Activated T-cell treated with anti-CD3 and anti-CD28 coated beads, Interleukin-2, amount 50 U/mL, for 24 hours (primary cell): ENCODE measurements at regions not wholly inside any gene's neighbourhood (a gene's known extent, or its start where the extent isn't known, plus 50 kb on each side); places are given as distances from the start of the nearest gene placed in this dataset.

ENCODE experiments used
- DNase-seq: peaks from one replicate; pipeline ENCODE4 v3.0.0-alpha.2; 2020
- H3K27ac Mint-ChIP-seq: 2 replicates; pipeline ENCODE4 v1.8.0; 2020; ENCODE audit warnings: mild to moderate bottlenecking, mixed read lengths
- H3K27me3 Mint-ChIP-seq: 2 replicates; pipeline ENCODE4 v1.8.0; 2020; ENCODE audit warnings: mixed read lengths
- H3K36me3 Mint-ChIP-seq: 2 replicates; pipeline ENCODE4 v1.8.0; 2020; ENCODE audit warnings: low read depth, mixed read lengths
- H3K4me1 Mint-ChIP-seq: 2 replicates; pipeline ENCODE4 v1.8.0; 2020; ENCODE audit warnings: low read depth, mixed read lengths
- H3K4me3 Mint-ChIP-seq: 2 replicates; pipeline ENCODE4 v1.8.0; 2020; ENCODE audit warnings: mild to moderate bottlenecking, moderate library complexity, mixed read lengths
- H3K9me3 Mint-ChIP-seq: 2 replicates; pipeline ENCODE4 v1.8.0; 2020; ENCODE audit warnings: mixed read lengths

DNA sequence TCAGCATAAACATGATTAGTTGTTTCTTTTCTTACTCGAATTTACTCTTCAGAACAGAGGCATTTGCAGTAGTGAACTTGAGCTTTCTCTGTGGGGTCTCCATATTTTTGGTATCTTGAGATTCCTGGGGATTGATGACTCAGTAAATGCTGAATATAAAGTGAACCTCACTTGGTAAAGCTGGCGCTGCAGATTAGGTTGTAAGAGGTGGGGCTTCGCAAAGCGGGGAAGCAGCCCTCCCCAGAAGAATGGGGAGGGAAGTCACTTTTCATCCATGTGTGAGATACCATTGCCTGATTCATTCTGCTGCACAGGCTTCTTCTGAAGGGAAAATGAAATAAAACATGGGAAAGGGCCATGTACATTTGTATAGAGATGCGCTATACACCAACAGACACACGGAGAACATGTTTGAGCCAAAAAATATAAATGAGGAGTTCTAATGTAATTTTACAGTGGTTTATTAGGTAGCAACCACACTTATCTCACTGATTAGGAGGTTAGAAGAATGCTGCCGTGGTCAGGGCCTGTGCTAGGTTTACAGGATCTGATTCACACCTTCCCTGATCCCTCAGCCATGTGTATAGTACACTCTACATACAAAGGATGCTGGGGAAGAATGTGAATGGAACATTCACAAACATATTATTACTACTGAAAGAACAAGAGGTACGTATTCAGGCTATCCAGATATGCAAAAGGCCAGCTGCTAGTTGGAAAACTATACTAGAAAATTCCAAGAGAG lies 63.5 kb downstream of the DNTTIP2 start:
- Mint-ChIP-seq H3K27ac (no peak overlapping the region), H3K4me3 (no peak overlapping the region), H3K9me3 (no peaks in the 10 kb centered on the region), H3K27me3 (no peaks in the 10 kb centered on the region), H3K36me3 (no peaks in the 10 kb centered on the region), H3K4me1 (peaks cover 21% of the 10 kb centered on the region)
- DNase-seq: no peak

DNA sequence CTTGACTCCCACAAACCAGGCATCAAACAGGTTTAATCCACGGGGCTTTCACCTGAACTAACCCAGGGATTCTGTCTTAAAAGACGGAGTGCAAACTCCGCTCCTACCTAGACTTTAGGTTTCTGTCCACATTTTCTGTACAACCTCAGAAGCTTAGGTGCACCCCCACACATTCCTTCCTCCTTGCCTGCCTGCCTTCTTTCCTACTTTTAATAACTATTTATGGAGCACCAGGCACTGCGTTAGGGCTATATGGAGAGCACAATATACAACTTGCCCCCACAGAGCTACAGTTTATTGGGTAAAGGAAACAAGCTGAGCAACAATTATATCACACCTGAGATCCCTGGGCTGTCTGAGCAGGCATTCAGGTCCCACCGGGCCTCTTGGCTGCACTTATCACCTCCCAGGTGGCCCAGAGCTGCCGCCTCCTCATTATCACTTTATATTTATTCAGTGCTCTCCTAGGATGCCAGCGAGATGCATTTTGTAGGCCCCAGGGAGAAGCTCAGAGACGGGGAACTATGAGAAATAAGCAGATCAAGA lies 64.1 kb downstream of the DNTTIP2 start:
- Mint-ChIP-seq H3K27ac (no peak overlapping the region), H3K4me1 (peaks cover 21% of the 10 kb centered on the region), H3K27me3 (no peaks in the 10 kb centered on the region), H3K4me3 (no peak overlapping the region), H3K36me3 (no peaks in the 10 kb centered on the region), H3K9me3 (no peaks in the 10 kb centered on the region)
- no peak for DNase-seq

DNA sequence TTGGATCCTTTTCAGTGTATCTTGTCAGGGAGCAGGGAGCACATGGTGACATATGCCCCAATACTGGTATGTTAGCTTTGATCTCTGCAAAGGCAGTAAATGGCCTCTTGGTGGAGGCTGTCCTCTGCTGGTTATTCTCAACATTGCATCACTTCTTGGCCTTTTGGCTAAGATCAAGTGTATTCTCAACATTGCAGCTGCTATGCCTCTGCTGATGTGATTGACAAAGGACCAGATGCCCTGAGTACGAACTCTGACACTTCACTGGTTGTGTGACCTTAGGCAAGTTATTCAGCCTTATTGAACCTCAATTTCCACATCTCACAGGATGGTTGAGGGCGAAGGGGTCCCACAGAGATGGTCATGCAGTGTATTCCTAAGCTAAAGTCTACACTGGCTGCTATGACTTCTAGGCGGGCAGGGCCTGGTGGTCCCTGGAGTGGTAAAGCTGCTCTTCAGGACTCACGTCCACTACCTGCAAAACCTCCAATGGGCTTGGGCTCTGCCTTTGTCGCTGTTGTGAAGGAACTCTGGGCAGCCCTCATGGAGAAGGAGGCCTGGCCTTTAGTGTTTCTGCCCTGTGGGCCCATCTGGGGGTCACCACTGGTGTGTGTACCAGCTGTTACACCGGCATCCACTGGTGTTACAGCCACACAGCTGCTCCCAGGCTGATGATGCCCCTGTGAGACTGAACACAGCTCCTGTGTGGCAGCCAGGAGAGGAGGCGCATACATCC lies 64.8 kb downstream of the DNTTIP2 start:
- H3K27me3 Mint-ChIP-seq: no peaks in the 10 kb centered on the region
- H3K27ac Mint-ChIP-seq: no peak overlapping the region
- no peaks in the 10 kb centered on the region for H3K36me3 Mint-ChIP-seq
- H3K4me1 Mint-ChIP-seq: peaks cover 21% of the 10 kb centered on the region
- peak; percentile 44 for DNase-seq
- no peak overlapping the region for H3K4me3 Mint-ChIP-seq
- no peaks in the 10 kb centered on the region for H3K9me3 Mint-ChIP-seq

DNA sequence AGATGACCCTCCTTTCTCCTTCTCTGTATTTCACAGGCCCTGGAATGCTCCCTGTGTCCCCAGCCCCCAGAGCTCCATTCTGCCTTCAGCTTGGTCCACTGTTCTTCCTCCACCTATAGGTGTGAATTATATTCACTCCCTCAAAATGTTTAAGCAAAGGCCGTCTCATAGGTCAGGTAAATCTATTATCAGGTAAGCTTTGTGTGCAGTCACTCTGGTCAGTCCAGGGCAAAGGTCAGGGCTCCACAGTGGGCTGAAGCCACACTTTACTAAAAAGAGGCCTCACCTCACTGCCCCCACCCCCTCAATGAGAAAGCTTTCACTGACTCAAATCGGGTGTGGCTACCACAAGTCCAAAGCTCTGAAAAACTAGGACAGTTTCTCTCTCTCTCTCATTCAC lies 65.9 kb downstream of the DNTTIP2 start:
- Mint-ChIP-seq H3K27me3 (no peaks in the 10 kb centered on the region), H3K4me1 (peaks cover 15% of the 10 kb centered on the region), H3K36me3 (no peaks in the 10 kb centered on the region), H3K27ac (no peak overlapping the region), H3K9me3 (peaks cover 5% of the 10 kb centered on the region), H3K4me3 (no peak overlapping the region)
- DNase-seq: no peak

DNA sequence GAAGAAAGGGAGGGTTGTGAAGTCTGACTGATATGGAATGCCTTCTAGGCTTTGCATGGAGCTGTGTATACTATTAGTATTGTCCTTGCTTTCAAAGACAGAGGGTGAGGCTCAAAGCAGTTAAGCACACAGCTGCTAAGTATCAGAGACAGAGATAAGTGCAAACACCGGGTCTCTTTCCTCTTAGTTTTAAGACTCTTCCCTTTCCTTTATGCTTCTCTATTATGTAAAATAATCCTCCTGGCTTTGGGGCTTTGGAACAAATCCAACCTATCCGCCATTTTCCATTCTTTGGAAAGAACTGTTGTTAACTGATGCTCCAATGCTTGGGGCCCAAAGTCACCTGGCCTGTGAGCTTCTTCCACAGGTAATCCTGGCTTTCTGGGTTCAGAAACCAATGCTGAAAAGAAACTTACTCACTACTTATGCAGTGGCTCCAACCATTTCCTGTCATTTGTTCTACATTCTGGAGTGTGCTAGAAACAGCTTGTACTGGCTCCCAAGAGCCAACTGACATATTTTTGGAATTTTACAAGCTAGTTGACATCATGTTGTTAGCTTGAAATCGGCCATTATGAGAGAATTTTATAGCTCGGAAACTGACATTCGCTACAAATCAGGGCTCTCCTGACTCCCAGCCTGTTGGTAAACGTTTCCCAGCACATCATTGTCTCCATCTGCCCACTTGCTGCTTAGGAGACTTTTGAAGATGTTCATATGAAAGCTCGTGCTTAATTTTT lies 67.5 kb downstream of the DNTTIP2 start:
- no peak for DNase-seq
- H3K36me3 Mint-ChIP-seq: no peaks in the 10 kb centered on the region
- no peaks in the 10 kb centered on the region for H3K27me3 Mint-ChIP-seq
- peaks cover 9% of the 10 kb centered on the region for H3K9me3 Mint-ChIP-seq
- H3K27ac Mint-ChIP-seq: no peak overlapping the region
- H3K4me1 Mint-ChIP-seq: no peaks in the 10 kb centered on the region
- no peak overlapping the region for H3K4me3 Mint-ChIP-seq

DNA sequence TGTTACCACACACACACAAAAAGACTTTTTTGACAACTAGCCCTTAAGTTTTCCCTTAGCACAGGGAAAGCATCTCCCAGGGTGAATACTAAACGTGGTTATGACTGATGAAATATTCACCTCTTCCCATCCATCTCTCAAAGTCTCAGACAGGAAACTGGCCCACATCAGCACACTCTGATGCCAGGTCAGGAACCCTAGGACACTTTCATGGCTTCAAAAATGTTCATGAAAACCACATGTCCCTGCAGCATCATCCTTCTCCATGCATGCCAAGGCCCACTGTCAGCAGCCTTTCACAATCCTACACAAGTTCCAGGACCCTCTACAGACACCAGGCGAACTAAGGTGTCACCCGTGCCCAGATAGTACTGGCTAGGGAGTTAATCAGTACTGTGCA lies 68.7 kb downstream of the DNTTIP2 start:
- H3K9me3 Mint-ChIP-seq: peaks cover 9% of the 10 kb centered on the region
- no peak overlapping the region for H3K4me3 Mint-ChIP-seq
- H3K36me3 Mint-ChIP-seq: no peaks in the 10 kb centered on the region
- no peaks in the 10 kb centered on the region for H3K27me3 Mint-ChIP-seq
- no peaks in the 10 kb centered on the region for H3K4me1 Mint-ChIP-seq
- DNase-seq: no peak
- no peak overlapping the region for H3K27ac Mint-ChIP-seq

DNA sequence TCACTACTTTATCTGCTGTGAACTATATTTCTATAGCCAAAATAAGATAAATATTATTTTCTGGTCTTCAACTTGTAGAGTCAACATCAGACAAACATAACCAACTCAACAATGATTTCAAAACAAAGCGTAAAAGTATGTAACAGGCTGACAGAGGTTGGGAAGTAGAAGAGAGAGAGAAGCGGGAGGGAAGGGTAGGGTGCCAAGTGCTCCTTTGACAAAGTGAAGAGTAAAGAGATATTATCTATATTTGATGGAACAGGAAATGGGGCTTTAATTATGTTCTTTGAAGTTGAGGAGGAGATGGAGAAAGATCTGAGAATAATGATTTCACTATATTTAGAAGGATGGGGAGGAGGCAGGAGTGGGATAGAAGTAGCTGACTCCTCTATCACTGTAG lies 70.1 kb downstream of the DNTTIP2 start:
- peaks cover 9% of the 10 kb centered on the region for H3K9me3 Mint-ChIP-seq
- no peaks in the 10 kb centered on the region for H3K4me1 Mint-ChIP-seq
- no peak overlapping the region for H3K4me3 Mint-ChIP-seq
- DNase-seq: no peak
- no peaks in the 10 kb centered on the region for H3K36me3 Mint-ChIP-seq
- no peaks in the 10 kb centered on the region for H3K27me3 Mint-ChIP-seq
- H3K27ac Mint-ChIP-seq: no peak overlapping the region

DNA sequence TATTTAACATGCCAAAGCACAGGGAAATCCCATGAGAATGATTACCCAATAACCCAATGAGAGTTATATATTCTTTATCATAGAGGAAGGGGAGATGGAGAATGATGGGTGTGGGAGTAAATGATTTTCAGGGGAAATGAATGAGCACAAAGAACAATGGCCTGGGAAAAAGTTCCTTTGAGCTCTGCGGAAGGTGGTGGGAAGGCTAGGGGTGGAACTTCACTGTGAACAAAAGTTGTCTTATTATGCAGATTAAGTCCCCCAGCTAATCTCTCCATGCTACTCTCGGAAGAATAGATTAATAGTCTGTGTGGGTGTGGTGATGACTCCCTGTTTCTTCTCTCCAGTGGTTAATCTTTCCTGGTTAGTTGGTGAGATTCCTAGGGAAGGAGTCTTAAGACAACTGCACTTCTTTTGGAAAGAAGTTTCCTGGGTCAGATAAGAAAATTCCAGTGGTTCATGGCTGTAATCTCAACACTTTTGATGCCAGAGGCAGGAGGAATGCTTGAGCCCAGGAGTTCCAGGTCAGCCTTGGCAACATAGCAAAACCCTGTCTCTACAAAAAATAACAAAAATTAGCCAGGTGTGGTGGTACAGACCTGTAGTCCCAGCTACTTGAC lies 71.6 kb downstream of the DNTTIP2 start:
- no peaks in the 10 kb centered on the region for H3K27me3 Mint-ChIP-seq
- H3K27ac Mint-ChIP-seq: no peak overlapping the region
- no peak for DNase-seq
- H3K4me1 Mint-ChIP-seq: no peaks in the 10 kb centered on the region
- H3K9me3 Mint-ChIP-seq: peaks cover 9% of the 10 kb centered on the region
- no peak overlapping the region for H3K4me3 Mint-ChIP-seq
- H3K36me3 Mint-ChIP-seq: no peaks in the 10 kb centered on the region

DNA sequence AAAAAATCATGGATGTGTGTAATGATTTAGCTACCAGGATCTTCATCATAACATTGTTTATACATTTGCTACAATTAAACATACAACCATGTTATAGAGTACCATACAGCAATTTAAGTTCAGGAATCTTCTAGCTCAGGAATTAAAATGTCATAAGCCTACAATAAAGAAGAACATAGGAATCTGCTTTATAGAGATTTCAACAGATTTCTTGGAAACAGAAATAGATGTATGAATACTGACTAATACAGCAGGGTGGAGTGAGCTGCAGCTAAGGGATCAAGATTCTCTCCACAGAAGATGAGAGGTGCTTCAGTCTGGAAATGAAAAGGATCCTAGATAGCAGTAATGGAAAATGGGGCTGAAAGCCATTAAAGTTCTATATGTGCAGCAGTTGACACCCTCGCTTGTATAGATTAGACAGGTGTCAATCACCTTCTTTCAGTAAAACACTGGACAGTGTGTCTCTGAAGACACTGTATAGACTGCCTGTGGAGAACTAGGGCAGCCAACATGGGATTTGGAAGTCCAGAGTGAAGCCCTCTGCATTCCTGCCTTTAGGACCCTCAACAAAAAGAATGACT lies 73.9 kb downstream of the DNTTIP2 start:
- peaks cover 9% of the 10 kb centered on the region for H3K9me3 Mint-ChIP-seq
- no peak for DNase-seq
- H3K27me3 Mint-ChIP-seq: no peaks in the 10 kb centered on the region
- H3K4me3 Mint-ChIP-seq: no peak overlapping the region
- H3K4me1 Mint-ChIP-seq: no peaks in the 10 kb centered on the region
- no peaks in the 10 kb centered on the region for H3K36me3 Mint-ChIP-seq
- no peak overlapping the region for H3K27ac Mint-ChIP-seq

DNA sequence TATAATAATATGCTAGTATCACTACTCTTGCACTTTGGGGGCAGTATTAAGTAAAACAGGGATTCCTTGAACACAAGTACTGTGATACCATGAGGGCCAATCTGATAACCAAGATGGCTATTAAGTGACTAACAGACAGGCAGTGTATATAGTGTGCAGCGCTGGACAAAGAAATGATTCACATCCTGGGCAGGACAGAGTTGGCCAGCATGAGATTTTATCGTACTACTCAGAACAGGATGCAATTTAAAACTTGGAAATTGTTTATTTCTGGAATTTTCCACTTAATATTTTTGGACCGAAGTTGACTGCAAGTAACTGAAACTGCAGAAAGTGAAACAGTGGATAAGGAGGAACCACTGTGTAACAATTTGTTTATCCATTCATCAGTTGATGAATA lies 74.6 kb downstream of the DNTTIP2 start:
- Mint-ChIP-seq H3K9me3 (peaks cover 9% of the 10 kb centered on the region), H3K4me3 (no peak overlapping the region), H3K27me3 (no peaks in the 10 kb centered on the region), H3K36me3 (no peaks in the 10 kb centered on the region), H3K27ac (no peak overlapping the region), H3K4me1 (no peaks in the 10 kb centered on the region)
- no peak for DNase-seq

DNA sequence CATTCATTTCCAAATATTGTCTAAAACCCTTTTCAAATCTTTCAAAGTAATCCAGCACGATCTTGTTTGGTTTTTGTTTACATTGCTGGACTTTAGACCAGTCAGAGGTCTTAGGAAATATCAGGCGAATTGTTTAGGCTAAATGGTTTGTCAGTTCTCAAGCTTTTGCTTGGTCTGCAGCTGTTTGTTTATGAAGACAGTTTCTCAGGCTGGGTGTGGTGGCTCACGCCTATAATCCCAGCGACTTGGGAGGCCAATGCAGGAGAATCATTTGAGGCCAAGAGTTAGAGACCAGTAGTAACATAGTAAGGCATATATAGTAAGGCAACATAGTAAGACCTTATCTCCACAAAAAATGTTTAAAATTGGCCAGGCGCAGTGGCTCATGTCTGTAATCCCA lies 77.5 kb downstream of the DNTTIP2 start:
- no peak overlapping the region for H3K4me3 Mint-ChIP-seq
- H3K9me3 Mint-ChIP-seq: no peaks in the 10 kb centered on the region
- H3K4me1 Mint-ChIP-seq: no peaks in the 10 kb centered on the region
- H3K36me3 Mint-ChIP-seq: no peaks in the 10 kb centered on the region
- no peak for DNase-seq
- H3K27ac Mint-ChIP-seq: no peak overlapping the region
- peaks cover 6% of the 10 kb centered on the region for H3K27me3 Mint-ChIP-seq

DNA sequence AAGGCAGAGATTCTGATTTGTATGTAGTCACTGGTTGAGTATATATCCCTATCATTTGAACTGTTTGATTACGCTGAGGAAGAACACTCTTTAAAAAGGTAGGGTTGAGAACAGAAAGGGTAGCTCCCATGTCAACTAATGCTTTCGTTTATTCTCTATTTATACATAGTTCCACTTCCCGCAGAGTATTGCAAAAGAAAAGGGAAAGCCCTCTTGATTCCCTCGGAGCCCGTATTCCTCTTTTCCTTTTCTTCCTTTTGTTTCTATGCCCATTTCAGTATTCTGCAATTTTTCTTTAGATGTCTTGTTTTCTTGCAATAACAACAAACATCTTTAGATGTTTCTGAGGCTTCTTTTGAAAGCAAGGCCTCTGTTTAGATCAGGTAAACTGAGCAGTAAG lies 78.2 kb downstream of the DNTTIP2 start:
- Mint-ChIP-seq H3K4me1 (no peaks in the 10 kb centered on the region), H3K27me3 (peaks cover 6% of the 10 kb centered on the region), H3K36me3 (no peaks in the 10 kb centered on the region), H3K9me3 (no peaks in the 10 kb centered on the region), H3K27ac (no peak overlapping the region), H3K4me3 (no peak overlapping the region)
- DNase-seq: no peak

DNA sequence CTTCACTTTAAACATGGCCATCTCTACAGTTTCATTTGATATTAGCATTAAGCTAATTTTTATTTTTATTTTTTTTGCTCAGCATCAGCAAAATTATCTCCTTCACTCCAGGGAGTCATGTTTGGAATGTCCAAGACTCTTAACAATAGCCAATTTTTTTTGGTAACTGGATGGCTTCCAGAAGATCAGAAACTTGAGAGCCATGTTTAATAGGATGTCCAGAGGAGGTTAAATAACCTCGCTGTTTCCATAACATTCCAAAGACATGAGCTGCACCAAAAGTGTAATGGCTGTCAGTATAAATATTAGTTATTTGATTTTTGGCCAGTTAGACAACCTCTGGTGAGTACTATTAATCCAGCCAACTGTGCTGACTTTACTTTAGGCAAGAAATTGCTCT lies 80.7 kb downstream of the DNTTIP2 start:
- Mint-ChIP-seq H3K27me3 (peaks cover 6% of the 10 kb centered on the region), H3K4me3 (no peak overlapping the region), H3K4me1 (no peaks in the 10 kb centered on the region), H3K9me3 (no peaks in the 10 kb centered on the region), H3K27ac (no peak overlapping the region), H3K36me3 (no peaks in the 10 kb centered on the region)
- DNase-seq: no peak

DNA sequence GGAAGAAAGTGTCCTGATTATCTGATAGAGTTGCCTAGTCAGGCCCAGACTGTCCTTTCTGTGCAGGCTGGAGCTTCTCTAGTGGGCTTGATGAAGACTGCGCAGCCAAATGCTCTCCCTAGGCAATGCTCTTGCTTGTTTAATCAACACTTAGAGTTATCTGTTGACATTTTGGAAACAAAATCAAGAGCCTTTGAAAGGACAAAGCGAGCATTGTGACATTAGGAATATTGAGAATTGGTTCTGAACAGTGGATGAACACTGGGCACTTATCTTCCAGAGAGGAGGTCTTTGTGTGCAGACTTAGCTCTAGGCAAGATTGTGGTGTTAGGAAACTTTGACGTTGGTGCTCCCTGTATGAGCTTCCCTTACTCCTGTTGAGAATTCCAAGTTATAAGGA lies 94.5 kb downstream of the DNTTIP2 start:
- no peak overlapping the region for H3K4me3 Mint-ChIP-seq
- H3K4me1 Mint-ChIP-seq: no peaks in the 10 kb centered on the region
- no peak for DNase-seq
- H3K36me3 Mint-ChIP-seq: no peaks in the 10 kb centered on the region
- no peaks in the 10 kb centered on the region for H3K27me3 Mint-ChIP-seq
- H3K9me3 Mint-ChIP-seq: peaks cover 11% of the 10 kb centered on the region
- H3K27ac Mint-ChIP-seq: no peak overlapping the region
